Glomerular endothelial cell (primary cell): ENCODE measurements at regions not wholly inside any gene's neighbourhood (a gene's known extent, or its start where the extent isn't known, plus 50 kb on each side); places are given as distances from the start of the nearest gene placed in this dataset.

Experiments used
- DNase-seq: peaks from one replicate; pipeline ENCODE4 v3.0.0-alpha.2; 2011; ENCODE audit warnings: low read depth, low spot score; ENCODE audit errors: extremely low read depth

GRCh38 chr4:44071959-44072955 lies 376.4 kb downstream of the KCTD8 start:
- DNase-seq = no peak

- DNase-seq = no peak
Measured at GRCh38 chr4:44086753-44087152, 361.9 kb downstream of the KCTD8 start.

- no peak for DNase-seq
Measured at GRCh38 chr4:44093390-44093789, 355.2 kb downstream of the KCTD8 start.

GRCh38 chr4:44098973-44099372 lies 349.6 kb downstream of the KCTD8 start:
- no peak for DNase-seq

DNA sequence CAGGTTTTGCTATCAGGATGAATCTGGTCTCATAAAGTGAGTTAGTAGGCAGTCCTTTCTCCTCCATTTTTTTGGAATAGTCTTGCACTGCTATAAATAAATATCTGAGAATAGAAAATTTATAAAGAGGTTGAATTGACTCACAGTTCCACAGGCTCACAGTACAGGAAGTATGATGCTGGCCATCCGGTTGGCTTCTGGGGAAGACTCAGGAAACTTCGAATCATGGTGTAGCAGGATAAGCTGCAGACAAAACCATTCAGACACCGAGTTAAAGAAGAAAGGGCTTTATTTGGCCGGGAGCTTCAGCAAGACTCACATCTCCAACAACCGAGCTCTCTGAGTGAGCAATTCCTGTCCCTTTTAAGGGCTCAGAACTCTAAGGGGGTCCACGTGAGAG lies 348.2 kb downstream of the KCTD8 start:
- no peak for DNase-seq

DNA sequence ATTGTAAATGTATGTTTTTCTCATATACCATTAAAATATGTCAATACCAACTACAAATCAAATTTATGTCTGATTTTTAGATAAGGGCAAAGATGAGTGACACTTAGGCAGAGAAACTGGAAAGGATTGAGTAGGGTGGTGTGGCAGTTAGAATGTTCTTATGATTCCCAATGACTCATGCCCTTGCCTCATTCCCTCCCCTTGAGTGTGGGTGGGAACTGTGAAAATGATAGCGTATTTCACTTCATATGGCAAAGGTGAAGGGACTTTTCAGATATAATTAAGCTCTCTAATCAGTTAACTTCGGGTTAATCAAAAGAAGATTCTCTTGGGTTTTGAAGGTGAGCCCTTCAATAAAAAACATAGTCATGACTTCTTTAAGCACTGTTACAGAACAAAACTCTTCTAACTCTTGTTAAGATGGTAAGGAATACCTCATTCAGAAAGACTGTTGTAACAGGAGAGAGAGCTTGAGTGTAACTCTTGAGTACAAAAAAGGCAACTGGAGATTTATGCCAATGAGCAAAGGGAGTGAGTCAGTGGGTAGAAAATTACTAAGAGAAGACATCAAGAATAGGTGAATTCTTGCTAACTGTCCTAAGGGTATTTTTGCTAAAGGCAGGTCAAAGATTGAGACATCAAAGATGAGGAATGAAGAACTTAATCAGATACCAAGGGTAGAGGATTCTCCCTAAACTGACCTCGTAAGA lies 329.5 kb downstream of the KCTD8 start:
- no peak for DNase-seq

DNA sequence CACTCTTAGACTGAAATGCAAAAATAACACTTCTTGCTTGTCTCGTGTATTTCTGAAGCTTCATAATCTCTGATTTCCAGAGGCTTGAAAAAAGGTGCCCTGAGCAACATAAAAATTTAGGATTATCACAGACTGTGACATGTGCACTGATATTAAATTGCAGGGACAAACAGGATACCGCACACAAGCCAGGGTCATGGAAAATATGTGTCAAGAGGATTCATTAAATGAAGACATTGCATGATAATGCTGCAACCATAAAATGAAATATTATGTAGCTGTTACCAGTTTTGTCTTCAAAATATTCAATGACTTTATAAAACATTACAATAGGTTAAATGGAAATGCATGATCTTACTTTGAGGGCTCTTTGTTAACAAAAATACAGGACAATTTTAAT lies 328.0 kb downstream of the KCTD8 start:
- no peak for DNase-seq

- no peak for DNase-seq
Measured at GRCh38 chr4:44121210-44121609, 327.4 kb downstream of the KCTD8 start.
